CD4-positive, alpha-beta T cell treated with Interleukin-10 for 1 hour (primary cell): ENCODE measurements at regions not wholly inside any gene's neighbourhood (a gene's known extent, or its start where the extent isn't known, plus 50 kb on each side); places are given as distances from the start of the nearest gene placed in this dataset.

Source experiments
- DNase-seq: peaks from one replicate; pipeline ENCODE4 v3.0.0-alpha.2; 2020

- DNase-seq: no peak
Observed at GRCh38 chr2:126828491-126828890, 70.2 kb upstream of the TEX51 start.

DNA sequence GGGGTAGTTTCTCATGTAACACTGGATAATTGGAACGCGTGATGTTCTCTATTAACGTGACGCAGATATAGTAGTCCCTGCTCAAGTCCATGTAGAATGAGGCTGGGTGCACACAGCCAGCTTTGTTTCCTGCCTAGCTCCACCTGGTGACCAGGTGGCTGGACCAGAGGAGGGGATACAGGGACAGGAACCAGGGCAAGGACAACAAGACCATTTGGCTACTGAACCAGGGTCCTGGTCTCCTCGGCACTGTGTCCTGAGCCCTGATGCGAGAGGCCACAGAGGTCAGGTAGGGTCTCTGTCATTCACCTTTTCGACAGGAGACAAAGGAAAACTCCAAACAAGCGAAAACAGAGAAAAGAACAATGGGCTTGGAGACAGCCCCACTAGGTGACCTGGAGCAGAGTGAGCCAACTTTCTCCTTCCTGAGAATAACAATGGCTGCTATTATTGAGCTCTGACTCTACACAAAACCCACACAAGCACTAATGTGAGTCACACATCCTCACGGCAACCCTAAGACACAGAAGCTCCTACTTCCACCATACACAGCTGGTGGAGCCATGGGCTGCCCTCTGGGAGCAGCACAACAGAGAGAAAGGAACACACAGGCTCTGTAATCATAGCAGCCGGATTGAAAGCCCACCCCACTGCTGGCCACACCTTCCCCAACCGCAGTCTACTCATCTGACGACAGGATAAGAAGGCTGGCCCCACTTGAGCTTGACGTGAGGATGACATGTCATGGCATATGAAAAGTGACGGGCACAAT is 67.3 kb upstream of the TEX51 start:
- DNase-seq: no peak

DNA sequence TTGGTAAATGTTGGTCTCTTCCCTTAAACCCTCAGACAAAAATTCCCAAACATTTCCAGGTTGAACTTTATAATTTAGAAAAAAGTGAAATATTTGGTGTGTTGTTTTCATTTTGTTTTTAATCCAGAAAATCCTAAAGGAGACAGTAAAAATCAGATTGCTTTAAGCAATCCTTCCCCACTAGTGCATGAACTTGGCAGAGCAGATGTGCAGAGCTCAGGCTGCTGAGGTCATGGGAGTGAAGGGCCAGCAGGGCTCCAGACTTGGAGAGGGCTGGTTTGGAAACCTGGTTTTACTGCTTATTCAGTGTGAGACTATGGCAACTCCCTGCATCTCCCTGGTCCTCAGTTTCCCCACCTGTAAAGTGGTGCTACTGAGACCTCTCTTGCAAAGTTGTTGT is 66.7 kb upstream of the TEX51 start:
- no peak for DNase-seq

GRCh38 chr2:126832757-126833156 is 65.9 kb upstream of the TEX51 start:
- DNase-seq: no peak

DNA sequence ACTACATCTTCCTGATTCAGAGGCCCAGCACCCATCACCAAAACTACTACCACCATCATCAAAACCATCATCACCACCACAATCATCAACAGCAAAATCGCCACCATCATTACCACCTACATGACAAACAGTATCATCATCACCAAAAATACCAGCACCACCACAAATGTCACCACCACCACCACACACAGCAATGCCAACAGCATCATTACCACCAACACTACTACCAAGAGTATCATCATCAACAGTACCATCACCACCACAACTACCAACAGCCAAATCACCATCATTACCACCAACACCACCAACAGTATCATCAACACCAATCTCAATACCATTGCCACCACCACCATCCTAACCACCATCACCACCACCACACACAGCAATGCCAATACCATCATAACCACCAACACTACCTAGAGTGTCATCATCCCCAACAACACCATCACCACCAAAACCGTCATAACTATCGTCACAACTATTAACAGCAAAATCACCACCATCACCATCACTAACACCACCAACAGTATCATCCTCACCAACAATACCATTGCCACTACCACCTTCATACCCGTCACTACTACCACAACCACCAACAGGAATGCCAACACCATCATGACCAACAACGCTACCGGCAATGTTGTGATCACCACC is 64.6 kb upstream of the TEX51 start:
- DNase-seq: no peak

- no peak for DNase-seq
Observed at GRCh38 chr2:126835261-126835660, 63.4 kb upstream of the TEX51 start.

DNA sequence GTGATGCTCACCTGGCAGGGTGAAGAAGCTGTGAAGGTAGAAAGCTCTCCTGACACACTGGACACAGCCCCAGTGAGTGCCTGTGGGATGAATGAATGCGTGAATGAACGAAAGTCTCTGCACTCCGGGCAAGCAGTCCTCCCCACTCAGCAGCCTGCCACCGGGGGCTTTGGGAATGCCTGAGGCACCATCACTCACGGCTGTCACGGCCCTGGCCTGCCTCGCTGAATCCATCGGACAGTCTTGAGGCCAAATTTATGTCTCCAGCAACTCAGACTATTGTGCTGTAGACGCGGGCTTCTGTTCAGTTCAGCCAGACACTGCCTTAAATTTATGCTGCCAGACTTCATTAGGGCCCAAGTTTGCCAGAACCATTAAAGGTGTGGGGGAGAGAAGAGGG is 62.9 kb upstream of the TEX51 start:
- DNase-seq: no peak

- DNase-seq: no peak
Observed at GRCh38 chr2:126836761-126837679, 61.7 kb upstream of the TEX51 start.

DNA sequence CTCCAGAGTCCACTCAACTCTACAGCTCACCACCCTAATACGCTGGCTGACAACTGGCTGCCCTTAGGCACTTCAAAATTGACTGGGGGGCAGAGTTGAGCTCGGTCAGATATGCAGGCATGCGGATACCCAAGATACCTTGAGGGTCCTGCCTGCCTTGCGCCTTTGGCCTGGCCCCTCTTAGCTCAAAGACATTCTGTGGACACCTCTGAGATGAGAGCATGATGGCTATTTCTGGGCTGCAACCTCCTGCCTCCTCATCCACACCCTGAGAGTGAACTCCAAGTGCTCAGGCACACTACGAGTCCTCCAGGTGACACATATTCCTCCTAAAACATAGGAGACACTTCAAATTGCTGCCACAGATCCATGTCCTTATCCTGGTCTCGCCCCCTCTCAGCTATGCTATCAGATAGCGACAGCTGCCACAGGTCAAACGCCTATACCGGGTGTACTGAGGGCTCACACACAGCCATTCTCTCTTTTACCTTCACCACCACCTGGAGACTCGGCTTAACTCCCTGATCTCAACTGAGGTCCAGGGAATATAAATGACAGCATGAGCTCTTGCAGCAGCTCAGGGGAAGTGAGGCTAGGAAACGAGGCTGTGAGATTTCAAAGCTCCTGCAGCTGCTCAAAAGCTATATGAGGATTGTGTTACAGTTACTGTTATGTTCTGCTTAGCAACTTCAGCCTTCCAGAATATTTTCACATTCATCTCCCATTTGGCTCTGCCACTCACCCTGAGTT is 60.5 kb upstream of the TEX51 start:
- DNase-seq: no peak

DNA sequence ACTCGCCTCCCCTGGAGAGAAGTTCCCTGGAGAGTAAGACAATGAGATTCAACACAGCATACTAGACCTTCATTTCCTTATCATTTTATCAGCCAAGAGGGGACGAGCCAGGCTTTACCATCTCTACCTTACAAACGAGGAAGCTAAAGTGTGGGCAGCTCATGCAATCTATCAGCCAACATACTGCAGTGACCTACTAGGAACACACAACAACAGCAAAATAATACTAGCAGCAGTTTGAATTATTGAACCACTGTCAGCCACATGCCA is 60.0 kb upstream of the TEX51 start:
- DNase-seq: no peak

DNA sequence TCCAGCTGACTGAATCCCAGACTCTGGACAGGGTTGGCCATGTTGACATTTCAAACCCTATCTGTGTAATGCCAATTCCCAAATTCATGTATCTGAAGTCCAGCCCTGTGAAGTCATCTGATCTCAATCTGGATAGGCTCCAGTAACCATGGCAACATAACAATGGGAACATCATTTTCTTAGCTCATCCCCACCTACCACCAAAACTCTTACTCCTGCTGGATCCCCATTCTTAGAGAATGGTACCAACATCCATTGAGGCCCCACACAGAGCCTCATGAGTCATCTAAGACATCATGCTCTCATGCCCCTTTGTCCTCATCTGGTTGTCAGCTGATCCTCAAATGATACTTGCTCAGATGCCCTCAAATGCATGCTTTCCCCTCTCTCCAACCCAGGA is 58.9 kb upstream of the TEX51 start:
- no peak for DNase-seq

DNA sequence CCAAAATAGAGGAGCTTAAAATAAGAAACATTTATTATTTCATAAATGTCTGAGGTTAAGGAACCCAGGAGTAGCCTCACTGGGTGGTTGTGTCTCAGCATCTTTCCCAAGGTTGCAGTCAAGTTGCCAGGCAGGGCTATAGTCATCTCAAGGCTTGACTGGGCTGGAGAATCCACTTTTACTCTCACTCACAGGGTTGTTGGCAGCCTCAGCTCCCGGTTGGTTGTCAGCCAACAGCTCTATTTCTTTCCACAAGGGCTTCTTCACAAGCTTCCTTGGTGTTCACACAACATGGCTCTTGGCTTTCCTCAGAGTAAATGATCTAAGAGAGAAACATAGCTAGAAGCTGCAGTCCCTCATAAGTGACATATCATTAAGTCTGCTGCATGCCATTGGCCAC is 55.6 kb upstream of the TEX51 start:
- no peak for DNase-seq

- no peak for DNase-seq
Observed at GRCh38 chr2:126846241-126846640, 52.4 kb upstream of the TEX51 start.
